GM19240 (cell line): ENCODE measurements at regions not wholly inside any gene's neighbourhood (a gene's known extent, or its start where the extent isn't known, plus 50 kb on each side); places are given as distances from the start of the nearest gene placed in this dataset.

ENCODE experiments used
- DNase-seq: peaks from one replicate; pipeline ENCODE4 v3.0.0; 2011; ENCODE audit warnings: low spot score; ENCODE audit not compliant: insufficient read length

GRCh38 chr2:19235308-19235707 is 123.1 kb downstream of the OSR1 start:
- DNase-seq: no peak

GRCh38 chr2:19232312-19232711 is 126.1 kb downstream of the OSR1 start:
- no peak for DNase-seq

GRCh38 chr2:19231625-19232024 is 126.8 kb downstream of the OSR1 start:
- DNase-seq: no peak

GRCh38 chr2:19230626-19231025 is 127.8 kb downstream of the OSR1 start:
- DNase-seq: no peak

GRCh38 chr2:19228715-19229114 is 129.7 kb downstream of the OSR1 start:
- DNase-seq: no peak

- DNase-seq: no peak
Measured at GRCh38 chr2:19228181-19228593, 130.2 kb downstream of the OSR1 start.

- no peak for DNase-seq
Measured at GRCh38 chr2:19226871-19227270, 131.6 kb downstream of the OSR1 start.

GRCh38 chr2:19226386-19226785 is 132.0 kb downstream of the OSR1 start:
- DNase-seq: no peak

GRCh38 chr2:19225931-19226330 is 132.5 kb downstream of the OSR1 start:
- no peak for DNase-seq

GRCh38 chr2:19225126-19225525 is 133.3 kb downstream of the OSR1 start:
- no peak for DNase-seq

- DNase-seq: no peak
Measured at GRCh38 chr2:19224486-19224885, 133.9 kb downstream of the OSR1 start.

- no peak for DNase-seq
Measured at GRCh38 chr2:19224011-19224410, 134.4 kb downstream of the OSR1 start.

GRCh38 chr2:19219060-19219459 is 139.4 kb downstream of the OSR1 start:
- DNase-seq: no peak

GRCh38 chr2:19218166-19218565 is 140.3 kb downstream of the OSR1 start:
- no peak for DNase-seq

- no peak for DNase-seq
Measured at GRCh38 chr2:19216676-19217602, 141.5 kb downstream of the OSR1 start.

- DNase-seq: no peak
Measured at GRCh38 chr2:19216238-19216637, 142.2 kb downstream of the OSR1 start.

GRCh38 chr2:19214682-19215391 is 143.6 kb downstream of the OSR1 start:
- DNase-seq: no peak

GRCh38 chr2:19209575-19210341 is 148.7 kb downstream of the OSR1 start:
- no peak for DNase-seq

GRCh38 chr2:19208479-19209199 is 149.8 kb downstream of the OSR1 start:
- DNase-seq: no peak

- no peak for DNase-seq
Measured at GRCh38 chr2:19207452-19207851, 151.0 kb downstream of the OSR1 start.

- no peak for DNase-seq
Measured at GRCh38 chr2:19205983-19206533, 152.4 kb downstream of the OSR1 start.
